ENCODE measurements at regions not wholly inside any gene's neighbourhood (a gene's known extent, or its start where the extent isn't known, plus 50 kb on each side); places are given as distances from the start of the nearest gene placed in this dataset.

- ATAC-seq = no peak
- H3K4me3 ChIP-seq = no peak overlapping the region
- H3K9me3 ChIP-seq = no peaks in the 10 kb centered on the region
- no peak for TF ChIP-seq EP300 (IDR thresholded peaks at IDR 0.05)
- no peak for TF ChIP-seq CTCF (IDR thresholded peaks at IDR 0.05)
- TF ChIP-seq POLR2AphosphoS5 (IDR thresholded peaks at IDR 0.05) = no peak
- no peak for TF ChIP-seq POLR2A (IDR thresholded peaks at IDR 0.05)
- H3K27me3 ChIP-seq = no peaks in the 10 kb centered on the region
- no peaks in the 10 kb centered on the region for H3K36me3 ChIP-seq
- H3K4me1 ChIP-seq = peaks cover 0 to 5% (median 0%) of the 10 kb centered on the region in 3 donors
- H3K27ac ChIP-seq = no peak overlapping the region
- WGBS, 2 donors (ENCODE audit: low coverage in 1 of 2) = 51 to 70% methylated on average over 4 of the region's 4 CpGs
These were observed 199.1 kb upstream of the CHAC2 start for GRCh38 chr2:53568469-53568868.

GRCh38 chr2:53567073-53567472 is 200.5 kb upstream of the CHAC2 start:
- Histone ChIP-seq H3K4me3 (no peak overlapping the region), H3K4me1 (peaks cover 0 to 5% (median 0%) of the 10 kb centered on the region in 3 donors), H3K27ac (no peak overlapping the region), H3K9me3 (no peaks in the 10 kb centered on the region), H3K27me3 (no peaks in the 10 kb centered on the region), H3K36me3 (no peaks in the 10 kb centered on the region)
- ATAC-seq = no peak
- TF ChIP-seq POLR2AphosphoS5 (IDR thresholded peaks at IDR 0.05) (no peak), POLR2A (IDR thresholded peaks at IDR 0.05) (no peak), CTCF (IDR thresholded peaks at IDR 0.05) (no peak), EP300 (IDR thresholded peaks at IDR 0.05) (no peak)

GRCh38 chr2:53562407-53562806 is 205.2 kb upstream of the CHAC2 start:
- no peak for ATAC-seq
- WGBS, 2 donors (ENCODE audit: low coverage in 1 of 2) = 90 to 93% methylated on average over 2 of the region's 4 CpGs
- TF ChIP-seq EP300 (IDR thresholded peaks at IDR 0.05) = no peak
- Histone ChIP-seq H3K27ac (no peak overlapping the region), H3K36me3 (no peaks in the 10 kb centered on the region), H3K4me1 (no peaks in the 10 kb centered on the region), H3K9me3 (peaks cover 0 to 3% (median 0%) of the 10 kb centered on the region in 3 donors), H3K27me3 (no peaks in the 10 kb centered on the region), H3K4me3 (no peak overlapping the region)

GRCh38 chr2:53561155-53561554 is 206.4 kb upstream of the CHAC2 start:
- H3K27me3 ChIP-seq = no peaks in the 10 kb centered on the region
- H3K27ac ChIP-seq = no peak overlapping the region
- no peaks in the 10 kb centered on the region for H3K36me3 ChIP-seq
- H3K4me1 ChIP-seq = no peaks in the 10 kb centered on the region
- H3K4me3 ChIP-seq = no peak overlapping the region
- ATAC-seq = no peak
- H3K9me3 ChIP-seq = peaks cover 0 to 9% (median 0%) of the 10 kb centered on the region in 3 donors
- 74 to 91% methylated on average over 4 of the region's 4 CpGs for WGBS, 2 donors (ENCODE audit: low coverage in 1 of 2)
- TF ChIP-seq CTCF (IDR thresholded peaks at IDR 0.05) (no peak), POLR2AphosphoS5 (IDR thresholded peaks at IDR 0.05) (no peak), POLR2A (IDR thresholded peaks at IDR 0.05) (no peak), EP300 (IDR thresholded peaks at IDR 0.05) (no peak)

GRCh38 chr2:53559302-53559966 is 208.2 kb upstream of the CHAC2 start:
- Histone ChIP-seq H3K4me1 (no peaks in the 10 kb centered on the region), H3K4me3 (no peak overlapping the region), H3K36me3 (no peaks in the 10 kb centered on the region), H3K9me3 (peaks cover 0 to 9% (median 0%) of the 10 kb centered on the region in 3 donors), H3K27me3 (no peaks in the 10 kb centered on the region), H3K27ac (no peak overlapping the region)
- ATAC-seq = no peak
- TF ChIP-seq EP300 (IDR thresholded peaks at IDR 0.05) (no peak), CTCF (IDR thresholded peaks at IDR 0.05) (no peak), POLR2A (IDR thresholded peaks at IDR 0.05) (no peak), POLR2AphosphoS5 (IDR thresholded peaks at IDR 0.05) (no peak)
- WGBS, 2 donors (ENCODE audit: low coverage in 1 of 2) = 67 to 71% methylated on average over 1 to 2 of the region's 2 CpGs
